Hematopoietic multipotent progenitor cell treated with erythropoietin and hydrocortisone succinate and interleukin-3 and kit ligand, for 15 days (in vitro differentiated cells): ENCODE measurements at regions not wholly inside any gene's neighbourhood (a gene's known extent, or its start where the extent isn't known, plus 50 kb on each side); places are given as distances from the start of the nearest gene placed in this dataset.
A peak's percentile ranks its signal among the peaks of the same experiment; 100 is the strongest.
"Not testable (repeated sequence)": the region's sequence is repeated elsewhere in the genome, so short reads cannot be mapped to it uniquely, and the experiment has no call there.

Source experiments
- DNase-seq: peaks from one replicate; pipeline ENCODE4 v3.0.0-alpha.2; 2015; ENCODE audit warnings: low spot score

DNA sequence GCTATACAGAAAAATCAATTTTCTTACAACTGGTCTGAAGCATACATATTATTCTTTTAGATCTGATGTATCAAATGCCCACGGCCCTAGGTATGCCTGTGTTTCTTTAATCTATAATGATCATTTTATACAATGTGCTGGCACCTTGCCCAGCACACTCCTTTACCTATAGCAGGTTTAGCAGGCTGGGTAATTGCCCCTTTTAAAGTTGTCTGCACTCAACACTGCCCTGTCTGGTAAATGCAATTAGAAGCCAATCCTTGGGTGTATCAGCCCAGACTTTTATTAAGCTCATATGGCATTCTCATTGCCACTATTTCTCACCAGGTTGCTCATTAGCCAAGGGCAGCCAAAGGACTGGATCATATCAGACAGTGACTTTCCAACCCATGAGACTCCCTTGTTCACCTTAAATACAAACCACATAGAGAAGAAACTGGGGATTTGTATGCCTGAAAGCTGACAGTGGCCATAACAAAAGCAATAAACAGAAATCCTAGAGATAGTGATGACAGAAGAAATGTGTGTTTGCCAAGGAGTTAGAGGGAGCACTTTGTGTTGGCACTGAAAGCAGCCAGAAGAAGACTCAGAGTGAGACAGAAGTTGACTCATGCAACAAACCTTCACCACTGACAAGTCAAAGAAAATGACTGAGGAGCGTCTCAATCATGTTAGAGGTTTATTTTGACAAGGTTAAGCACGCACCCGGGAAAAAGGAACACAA, 334.2 kb downstream of the SPATA31A7 start:
- DNase-seq: not testable (repeated sequence)

DNA sequence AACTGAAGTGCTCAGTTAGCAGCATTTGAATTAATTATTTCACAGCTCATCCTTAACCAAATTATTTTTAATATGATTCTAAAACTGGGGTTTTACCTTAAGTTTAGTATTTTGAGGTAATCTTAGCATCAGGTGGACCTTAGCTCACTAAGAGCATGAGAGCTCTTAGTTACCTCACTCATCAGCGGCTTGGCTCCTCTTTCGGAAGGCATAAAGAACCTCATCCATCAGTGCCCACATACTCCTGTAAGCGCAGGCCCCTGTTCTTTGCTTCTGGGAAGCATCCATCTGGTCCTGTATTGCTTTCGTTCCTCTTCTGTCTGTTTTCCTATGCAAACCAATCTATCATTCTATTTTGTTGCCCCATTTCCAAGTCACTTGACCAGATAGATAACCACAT, 335.8 kb downstream of the SPATA31A7 start:
- not testable (repeated sequence) for DNase-seq

DNA sequence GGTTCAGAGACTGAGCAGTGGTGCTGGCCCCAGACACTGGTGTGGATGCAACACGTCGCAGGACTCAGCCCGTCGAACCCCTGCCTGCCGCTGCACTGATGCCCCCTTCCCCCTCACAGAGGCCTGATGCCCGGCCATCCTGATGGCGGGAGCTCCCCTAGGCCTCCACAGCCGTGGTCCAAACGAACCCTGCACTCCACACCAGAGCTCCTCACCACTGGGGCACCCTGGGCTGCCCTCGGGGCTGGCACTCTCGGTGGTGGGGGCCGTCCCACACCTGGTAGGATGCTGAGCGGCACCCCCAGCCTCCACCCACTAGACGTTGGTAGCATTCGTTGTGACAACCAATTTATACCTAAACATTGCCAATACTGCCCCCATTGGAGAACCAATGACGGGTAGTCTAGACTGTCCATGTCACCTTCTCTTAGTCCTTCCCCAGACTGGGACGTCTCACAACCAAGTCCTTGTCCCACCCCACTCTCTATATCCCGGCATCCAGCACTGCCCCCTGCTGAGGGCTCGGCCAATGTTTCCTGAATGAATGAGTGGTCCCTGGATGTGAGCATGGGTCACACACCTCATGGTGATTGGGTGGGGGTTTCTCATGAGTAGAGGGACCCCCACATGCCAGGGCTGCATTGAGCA, 360.4 kb downstream of the SPATA31A7 start:
- DNase-seq: peak; percentile 1

DNA sequence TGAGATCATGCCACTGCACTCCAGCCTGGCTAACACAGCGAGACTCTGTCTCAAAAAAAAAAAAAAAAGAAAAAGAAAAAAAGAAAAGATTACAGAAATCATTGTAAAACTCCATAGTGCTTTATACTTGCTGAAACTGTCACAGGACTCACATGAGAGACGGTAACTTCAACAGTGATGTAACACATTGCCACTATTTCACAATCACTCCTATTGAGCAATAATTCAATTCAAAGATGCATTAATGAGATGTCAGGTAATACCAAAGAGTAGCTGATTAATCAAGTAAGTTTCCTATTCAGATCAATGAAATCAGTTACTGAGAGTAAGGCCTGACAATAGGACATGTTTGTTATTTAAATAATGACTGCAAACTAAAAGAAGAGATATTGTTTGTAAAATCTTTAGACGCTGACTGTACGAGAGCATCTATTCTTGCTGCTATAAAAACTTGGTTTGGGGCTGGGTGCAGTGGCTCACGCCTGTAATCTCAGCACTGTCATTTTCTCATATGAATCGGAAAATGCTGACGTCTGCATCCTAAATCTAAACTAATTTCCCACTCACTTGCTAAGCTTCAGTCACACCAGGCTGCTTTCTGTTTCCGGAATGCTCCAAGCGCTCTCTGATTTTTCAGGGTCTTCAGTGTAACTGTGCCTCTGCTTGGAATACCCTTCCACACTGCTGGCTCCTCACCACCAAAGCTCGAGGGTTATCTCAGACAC, 381.7 kb downstream of the SPATA31A7 start:
- DNase-seq: not testable (repeated sequence)

DNA sequence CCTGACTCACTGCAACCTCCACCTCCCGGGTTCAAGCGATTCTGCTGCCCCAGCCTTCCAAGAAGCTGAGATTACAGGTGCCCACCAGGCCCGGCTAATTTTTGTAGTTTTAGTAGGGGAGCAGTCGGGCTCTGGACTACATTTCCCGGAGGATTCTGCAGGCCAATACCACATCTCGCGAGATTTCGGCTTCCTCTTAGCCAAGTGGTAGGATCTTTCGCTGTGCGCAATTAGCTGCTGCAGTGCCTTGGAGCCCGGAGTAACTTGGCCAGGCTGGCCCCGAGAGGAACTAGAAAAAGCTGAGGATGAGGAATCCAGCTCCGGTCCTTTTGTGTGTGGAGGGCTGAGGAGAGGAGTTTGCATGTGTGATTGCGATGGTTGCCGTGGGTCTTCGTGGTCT, 382.5 kb downstream of the SPATA31A7 start:
- not testable (repeated sequence) for DNase-seq

DNA sequence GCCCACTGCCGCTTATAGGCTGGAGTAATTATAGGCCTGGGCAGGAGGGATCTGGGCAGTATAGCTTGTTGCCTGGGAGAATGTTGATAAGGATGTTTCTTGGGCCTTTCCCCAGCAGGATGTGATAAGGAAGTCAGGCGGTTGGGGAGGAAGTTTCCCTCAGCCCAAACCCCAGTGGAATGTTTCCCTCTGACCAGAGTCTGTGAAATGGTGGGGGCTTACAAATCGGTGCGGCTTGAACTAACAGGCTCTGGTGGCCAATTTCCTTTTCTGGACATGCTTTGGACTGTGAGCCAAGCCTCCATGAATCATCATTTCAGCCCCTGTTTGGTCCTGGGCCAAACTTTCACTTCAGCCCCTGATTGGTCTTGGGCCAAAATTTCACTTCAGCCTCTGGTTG, 383.6 kb downstream of the SPATA31A7 start:
- DNase-seq: not testable (repeated sequence)
